ENCODE measurements at regions not wholly inside any gene's neighbourhood (a gene's known extent, or its start where the extent isn't known, plus 50 kb on each side); places are given as distances from the start of the nearest gene placed in this dataset.

- TF ChIP-seq CTCF (IDR thresholded peaks at IDR 0.05) (no peak), EP300 (IDR thresholded peaks at IDR 0.05) (no peak)
Measured at GRCh38 chr5:85340790-85341189, 956.1 kb upstream of the EDIL3 start.

Data from stomach (tissue), 4 donors.